HL-60/S4 treated with phorbol 12-myristate 13-acetate at 8.2 ng/mL for 4 days and 3 days (cell line): ENCODE measurements at regions not wholly inside any gene's neighbourhood (a gene's known extent, or its start where the extent isn't known, plus 50 kb on each side); places are given as distances from the start of the nearest gene placed in this dataset.

Experiments
- in situ Hi-C: fragments of 300-500 bp; cut with MboI; formaldehyde crosslinking; loops from 2 replicates; pipeline ENCODE4 v1.15.0; 2022; ENCODE audit warnings: low sequenced_read_pairs

DNA sequence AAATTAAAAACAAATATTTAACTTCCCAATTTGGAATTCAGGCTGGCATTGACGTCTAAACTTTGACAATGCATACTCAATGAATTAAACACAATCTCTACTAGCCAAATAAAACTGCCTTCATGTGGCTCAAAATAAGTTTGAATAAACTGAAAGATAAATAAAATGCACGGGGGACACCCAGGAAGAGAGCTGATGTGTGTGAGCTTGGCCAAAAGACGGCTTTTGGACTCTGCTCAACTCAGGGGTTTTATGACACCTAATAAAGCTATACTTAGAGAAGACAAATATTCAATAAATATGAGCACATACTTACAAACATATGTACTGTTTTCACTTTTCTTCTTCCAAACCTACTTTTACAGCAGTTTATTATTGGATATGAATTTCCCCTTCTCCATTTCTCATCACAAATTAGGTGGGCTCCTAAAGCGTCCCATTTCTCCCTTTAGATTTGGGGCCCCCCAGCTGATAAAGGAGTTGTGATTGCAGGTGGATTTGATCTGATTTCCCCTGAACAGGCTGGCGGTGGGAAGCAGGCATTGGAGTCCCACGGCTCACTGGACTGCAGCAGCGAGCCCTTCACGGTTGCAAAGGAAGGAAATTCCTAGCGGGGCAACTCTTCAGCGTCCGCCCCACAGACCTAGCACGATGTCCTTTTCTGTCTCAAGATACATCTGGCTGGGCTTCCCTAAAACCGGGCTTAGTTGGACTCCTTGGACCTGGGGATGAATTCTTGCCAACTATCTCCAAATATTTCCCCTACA lies 79.6 kb downstream of the INSIG1 start:
- in situ Hi-C loops = loop anchor here (25.0 kb wide), 1 partner anchor 385 kb away; no protein-coding TSS in a partner anchor

DNA sequence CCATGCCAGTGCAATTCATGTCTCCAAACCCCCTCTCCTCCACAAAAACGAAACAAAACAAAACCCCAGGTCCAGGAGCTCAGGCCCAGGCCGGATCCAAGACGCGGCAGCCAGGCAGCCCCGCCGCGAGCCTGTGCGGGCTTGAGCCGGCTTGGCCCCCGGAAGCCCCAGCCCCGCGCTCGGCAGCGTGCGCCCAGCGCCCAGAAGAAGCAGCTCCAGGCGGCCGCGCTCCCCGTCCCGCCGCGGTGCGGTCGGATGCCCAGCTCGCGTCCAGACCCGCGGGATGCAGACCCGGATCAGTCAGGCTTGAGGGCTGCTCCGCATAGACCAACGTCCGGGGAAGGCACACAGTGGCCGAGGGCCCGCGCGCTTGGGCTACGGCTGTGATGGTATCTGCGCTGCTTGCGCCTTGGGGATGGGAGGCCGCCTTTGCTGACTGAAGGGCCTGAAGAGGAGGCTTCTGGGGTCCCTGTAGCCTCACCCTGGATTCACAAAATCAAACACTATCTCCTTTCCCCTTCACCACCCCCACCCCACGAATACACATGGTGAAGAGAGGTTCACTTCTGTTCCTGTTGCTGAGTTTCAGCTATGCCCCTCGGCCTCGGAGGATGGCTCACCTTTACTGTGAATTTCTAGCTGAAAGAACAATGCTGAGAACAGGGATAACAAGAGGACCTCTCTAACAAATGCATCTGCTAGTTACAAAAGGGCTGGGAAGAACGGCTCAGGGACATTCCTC lies 79.9 kb upstream of the EN2 start:
- in situ Hi-C loops = loop anchor here (25.0 kb wide), 1 partner anchor 384 kb away; no protein-coding TSS in a partner anchor

DNA sequence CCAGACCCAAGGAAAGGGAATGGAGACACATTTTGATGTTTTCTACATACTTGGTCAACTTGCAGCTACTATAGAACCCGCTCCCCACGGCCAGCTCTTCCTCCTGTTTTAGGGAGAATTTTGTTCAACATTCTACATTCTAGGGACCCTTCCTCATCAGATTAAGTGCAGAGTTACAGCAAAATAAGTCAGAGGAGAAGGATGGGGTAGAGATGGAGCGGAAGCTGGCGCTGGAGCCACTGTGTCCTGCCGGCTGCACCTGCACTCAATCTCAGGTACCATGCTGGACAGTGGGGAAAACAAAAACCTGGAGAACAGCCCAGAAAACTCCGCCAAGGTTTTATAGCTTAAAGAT lies 79.4 kb upstream of the EN2 start:
- in situ Hi-C loops = loop anchor here (25.0 kb wide), 1 partner anchor 384 kb away; no protein-coding TSS in a partner anchor

GRCh38 chr7:155378959-155379871 lies 78.7 kb upstream of the EN2 start:
- in situ Hi-C loops = loop anchor here (25.0 kb wide), 1 partner anchor 383 kb away; no protein-coding TSS in a partner anchor

- in situ Hi-C loops = loop anchor here (25.0 kb wide), 1 partner anchor 382 kb away; no protein-coding TSS in a partner anchor
These were observed 77.6 kb upstream of the EN2 start for GRCh38 chr7:155380221-155380861.

DNA sequence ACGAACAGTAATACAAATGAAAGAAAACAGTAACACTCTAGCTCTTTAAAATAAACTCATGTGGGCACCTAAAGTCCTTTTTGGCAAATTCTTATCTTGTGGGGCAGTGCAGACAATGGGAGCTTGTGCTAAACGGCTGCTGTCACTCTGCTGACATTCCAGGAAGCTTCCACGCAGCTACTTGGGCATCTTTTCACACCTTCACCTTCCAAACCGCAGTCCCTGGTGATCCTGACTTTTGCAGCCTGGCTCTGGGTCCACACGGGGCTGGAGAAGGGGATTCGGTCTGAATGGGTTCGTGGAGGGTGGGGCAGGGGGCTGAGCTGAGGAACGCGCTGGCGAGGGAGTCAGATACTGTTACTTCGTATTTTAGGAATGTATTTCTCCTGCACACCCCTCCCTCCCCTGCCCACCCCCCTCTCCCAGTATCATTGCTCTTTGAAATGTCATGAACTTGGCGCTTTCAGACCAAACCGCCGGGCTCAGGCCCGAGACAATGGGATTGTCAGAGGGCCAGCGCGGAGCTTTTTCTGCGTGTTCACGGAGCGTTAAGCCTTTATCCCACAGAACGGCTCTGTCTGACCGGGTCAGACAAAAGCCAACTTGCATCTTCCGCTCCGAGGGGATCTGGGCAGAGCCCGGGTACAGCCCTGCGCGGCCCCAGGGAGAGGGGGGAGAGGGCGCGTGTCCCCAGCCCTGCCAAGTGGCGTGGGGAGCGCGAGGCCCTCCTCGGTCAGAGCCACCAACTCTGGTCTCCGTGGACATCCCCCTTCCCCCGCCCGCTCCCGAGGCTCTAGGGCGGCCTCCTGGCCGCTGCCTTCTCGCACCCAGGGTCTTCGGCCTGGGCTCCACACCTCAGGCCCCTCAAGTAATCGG lies 76.7 kb upstream of the EN2 start:
- in situ Hi-C loops = loop anchor here (25.0 kb wide), 1 partner anchor 381 kb away; no protein-coding TSS in a partner anchor

- in situ Hi-C loops = loop anchor here (25.0 kb wide), 1 partner anchor 380 kb away; no protein-coding TSS in a partner anchor
These were observed 75.8 kb upstream of the EN2 start for GRCh38 chr7:155381852-155382801.

- in situ Hi-C loops = loop anchor here (25.0 kb wide), 1 partner anchor 380 kb away; no protein-coding TSS in a partner anchor
These were observed 75.1 kb upstream of the EN2 start for GRCh38 chr7:155382802-155383171.

DNA sequence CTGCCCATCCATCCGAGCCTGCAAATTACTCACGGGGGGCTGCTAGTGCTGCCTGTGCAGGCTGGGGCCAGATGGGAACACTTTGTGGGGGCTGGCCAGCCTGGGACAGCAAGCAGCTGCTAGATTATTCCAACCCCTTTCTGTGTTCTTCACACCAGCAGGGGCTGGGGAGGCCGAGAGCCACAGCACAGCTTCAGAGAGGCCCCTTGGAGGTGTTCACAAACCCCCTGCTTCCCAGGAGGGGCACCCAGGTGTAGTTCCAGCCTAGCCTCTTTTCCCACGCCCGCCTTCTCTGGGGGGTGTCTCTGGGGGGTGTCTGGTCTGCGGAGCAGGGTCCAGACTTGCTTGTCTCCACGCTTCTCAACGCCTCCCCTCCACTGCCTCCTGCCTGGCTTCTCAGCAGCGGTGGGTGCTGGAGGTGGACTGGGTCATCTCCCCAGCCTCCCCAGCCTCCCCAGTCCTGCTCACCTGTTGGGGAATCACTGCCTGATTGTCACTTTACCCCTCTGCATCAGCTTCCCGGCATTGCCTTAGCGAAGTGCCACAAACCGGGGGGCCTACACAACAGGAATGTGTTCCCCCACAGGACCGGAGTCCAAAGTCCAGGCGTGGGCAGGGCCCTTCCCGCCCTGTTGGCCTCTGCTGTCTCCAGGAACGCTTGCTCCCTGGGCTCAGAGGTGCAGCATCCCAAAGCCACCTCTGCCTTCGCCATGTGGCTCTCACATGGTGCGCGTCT lies 74.0 kb upstream of the EN2 start:
- in situ Hi-C loops = loop anchor here (25.0 kb wide), 1 partner anchor 378 kb away; no protein-coding TSS in a partner anchor

GRCh38 chr7:155384751-155385150 lies 73.2 kb upstream of the EN2 start:
- in situ Hi-C loops = loop anchor here (25.0 kb wide), 1 partner anchor 378 kb away; no protein-coding TSS in a partner anchor

DNA sequence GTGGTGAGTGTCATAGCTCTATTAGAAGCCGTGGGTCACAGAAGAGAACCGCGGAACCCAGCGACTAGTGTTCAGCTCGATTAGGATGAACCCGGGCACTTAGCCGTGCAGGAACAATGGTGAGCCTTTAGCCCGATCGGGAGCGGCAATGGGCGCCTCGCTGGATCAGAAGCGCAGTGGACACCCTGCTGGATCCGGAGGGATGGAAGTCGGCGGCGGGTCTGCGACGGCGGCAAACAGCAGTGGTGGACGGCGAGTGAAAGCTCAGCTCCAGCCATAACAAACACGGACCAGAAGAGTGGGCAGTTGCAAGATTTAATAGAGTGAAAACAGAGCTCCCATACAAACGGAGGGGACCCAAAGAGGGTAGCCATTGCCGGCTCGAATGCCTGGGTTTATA lies 72.7 kb upstream of the EN2 start:
- in situ Hi-C loops = loop anchor here (25.0 kb wide), 1 partner anchor 377 kb away; no protein-coding TSS in a partner anchor

- in situ Hi-C loops = loop anchor here (25.0 kb wide), 1 partner anchor 376 kb away; no protein-coding TSS in a partner anchor
These were observed 71.3 kb upstream of the EN2 start for GRCh38 chr7:155386608-155387007.

- in situ Hi-C loops = loop anchor here (25.0 kb wide), 1 partner anchor 375 kb away; no protein-coding TSS in a partner anchor
These were observed 70.8 kb upstream of the EN2 start for GRCh38 chr7:155387066-155387620.

GRCh38 chr7:155388561-155388960 lies 69.4 kb upstream of the EN2 start:
- in situ Hi-C loops = loop anchor here (25.0 kb wide), 1 partner anchor 374 kb away; no protein-coding TSS in a partner anchor

DNA sequence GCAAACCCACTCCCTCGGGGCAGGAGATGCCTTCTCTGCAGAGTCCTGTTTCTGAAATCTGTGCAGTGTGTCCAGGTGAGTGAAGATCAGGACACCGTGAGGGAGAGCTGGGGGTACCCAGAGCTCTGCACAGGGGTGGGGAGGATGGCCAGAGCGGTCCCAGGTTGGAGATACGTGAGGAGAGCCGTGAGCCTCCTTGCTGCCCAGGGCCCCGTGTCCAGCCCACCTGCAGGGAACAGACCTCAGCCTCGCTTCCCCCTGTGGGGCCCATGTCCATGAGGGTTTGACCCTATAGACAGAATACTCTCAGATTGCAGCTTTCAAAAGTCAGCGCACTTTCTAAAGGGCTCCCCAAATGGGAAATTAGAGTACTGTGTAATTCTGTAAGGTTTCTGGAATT lies 66.5 kb upstream of the EN2 start:
- in situ Hi-C loops = loop anchor here (25.0 kb wide), 1 partner anchor 371 kb away; no protein-coding TSS in a partner anchor

- in situ Hi-C loops = loop anchor here (25.0 kb wide), 1 partner anchor 369 kb away; no protein-coding TSS in a partner anchor
These were observed 65.0 kb upstream of the EN2 start for GRCh38 chr7:155392726-155393570.
